Activated CD8-positive, alpha-beta memory T cell treated with anti-CD3 and anti-CD28 coated beads, Interleukin-2, amount 50 U/mL, for 24 hours (primary cell): ENCODE measurements at regions not wholly inside any gene's neighbourhood (a gene's known extent, or its start where the extent isn't known, plus 50 kb on each side); places are given as distances from the start of the nearest gene placed in this dataset.

Source experiments
- DNase-seq: peaks from one replicate; pipeline ENCODE4 v3.0.0-alpha.2; 2020; ENCODE audit errors: extremely low read depth

GRCh38 chr15:60057554-60057953 lies 53.4 kb downstream of the FOXB1 start:
- no peak for DNase-seq

GRCh38 chr15:60059186-60059585 lies 55.1 kb downstream of the FOXB1 start:
- no peak for DNase-seq

- no peak for DNase-seq
Measured at GRCh38 chr15:60061758-60062157, 57.6 kb downstream of the FOXB1 start.

GRCh38 chr15:60062826-60063225 lies 58.7 kb downstream of the FOXB1 start:
- DNase-seq: no peak

GRCh38 chr15:60065951-60066350 lies 61.8 kb downstream of the FOXB1 start:
- DNase-seq: no peak

- DNase-seq: no peak
Measured at GRCh38 chr15:60070838-60071493, 66.9 kb downstream of the FOXB1 start.

GRCh38 chr15:60072826-60073465 lies 68.8 kb downstream of the FOXB1 start:
- DNase-seq: no peak

- DNase-seq: no peak
Measured at GRCh38 chr15:60073466-60073840, 69.3 kb downstream of the FOXB1 start.

GRCh38 chr15:60074181-60074885 lies 70.2 kb downstream of the FOXB1 start:
- no peak for DNase-seq

GRCh38 chr15:60076045-60076444 lies 71.9 kb downstream of the FOXB1 start:
- DNase-seq: no peak

GRCh38 chr15:60076582-60077276 lies 72.6 kb downstream of the FOXB1 start:
- DNase-seq: no peak

GRCh38 chr15:60077581-60078359 lies 73.7 kb downstream of the FOXB1 start:
- no peak for DNase-seq

- DNase-seq: no peak
Measured at GRCh38 chr15:60079210-60079609, 75.1 kb downstream of the FOXB1 start.

- no peak for DNase-seq
Measured at GRCh38 chr15:60081976-60082375, 77.9 kb downstream of the FOXB1 start.

GRCh38 chr15:60083318-60083717 lies 79.2 kb downstream of the FOXB1 start:
- DNase-seq: no peak

- no peak for DNase-seq
Measured at GRCh38 chr15:60086681-60087429, 82.7 kb downstream of the FOXB1 start.

GRCh38 chr15:60087561-60087960 lies 83.5 kb downstream of the FOXB1 start:
- DNase-seq: no peak

- no peak for DNase-seq
Measured at GRCh38 chr15:60090747-60091146, 86.6 kb downstream of the FOXB1 start.

GRCh38 chr15:60091157-60091556 lies 87.0 kb downstream of the FOXB1 start:
- no peak for DNase-seq

- DNase-seq: no peak
Measured at GRCh38 chr15:60091911-60092310, 87.8 kb downstream of the FOXB1 start.
